Progenitor cell of endocrine pancreas (in vitro differentiated cells): ENCODE measurements at regions not wholly inside any gene's neighbourhood (a gene's known extent, or its start where the extent isn't known, plus 50 kb on each side); places are given as distances from the start of the nearest gene placed in this dataset.

Experiments used
- DNase-seq: peaks from one replicate; pipeline ENCODE4 v3.0.0; 2021; ENCODE audit warnings: low spot score; ENCODE audit not compliant: unreplicated experiment
- H3K27ac Mint-ChIP-seq: 2 replicates; pipeline ENCODE4 v1.8.0; 2021; ENCODE audit warnings: mild to moderate bottlenecking, moderate library complexity, mixed read lengths
- H3K27me3 Mint-ChIP-seq: 2 replicates; pipeline ENCODE4 v1.8.0; 2021; ENCODE audit warnings: mixed read lengths
- H3K36me3 Mint-ChIP-seq: 2 replicates; pipeline ENCODE4 v1.8.0; 2022; ENCODE audit warnings: mixed read lengths; ENCODE audit not compliant: insufficient read depth
- H3K4me1 Mint-ChIP-seq: 2 replicates; pipeline ENCODE4 v1.8.0; 2021; ENCODE audit warnings: low read depth, mixed read lengths
- H3K4me3 Mint-ChIP-seq: 2 replicates; pipeline ENCODE4 v1.8.0; 2021; ENCODE audit warnings: low read depth, mild to moderate bottlenecking, moderate library complexity, mixed read lengths
- H3K9me3 Mint-ChIP-seq: 2 replicates; pipeline ENCODE4 v1.8.0; 2021; ENCODE audit warnings: low read depth, mixed read lengths
- TF ChIP-seq, protein P1 (sequence below): fragments of 200-600 bp; sonication (generic); IDR thresholded peaks from one replicate; pipeline ENCODE4 v1.5.0; 2021; ENCODE audit warnings: antibody characterized with exemption, mild to moderate bottlenecking; ENCODE audit not compliant: unreplicated experiment

DNA sequence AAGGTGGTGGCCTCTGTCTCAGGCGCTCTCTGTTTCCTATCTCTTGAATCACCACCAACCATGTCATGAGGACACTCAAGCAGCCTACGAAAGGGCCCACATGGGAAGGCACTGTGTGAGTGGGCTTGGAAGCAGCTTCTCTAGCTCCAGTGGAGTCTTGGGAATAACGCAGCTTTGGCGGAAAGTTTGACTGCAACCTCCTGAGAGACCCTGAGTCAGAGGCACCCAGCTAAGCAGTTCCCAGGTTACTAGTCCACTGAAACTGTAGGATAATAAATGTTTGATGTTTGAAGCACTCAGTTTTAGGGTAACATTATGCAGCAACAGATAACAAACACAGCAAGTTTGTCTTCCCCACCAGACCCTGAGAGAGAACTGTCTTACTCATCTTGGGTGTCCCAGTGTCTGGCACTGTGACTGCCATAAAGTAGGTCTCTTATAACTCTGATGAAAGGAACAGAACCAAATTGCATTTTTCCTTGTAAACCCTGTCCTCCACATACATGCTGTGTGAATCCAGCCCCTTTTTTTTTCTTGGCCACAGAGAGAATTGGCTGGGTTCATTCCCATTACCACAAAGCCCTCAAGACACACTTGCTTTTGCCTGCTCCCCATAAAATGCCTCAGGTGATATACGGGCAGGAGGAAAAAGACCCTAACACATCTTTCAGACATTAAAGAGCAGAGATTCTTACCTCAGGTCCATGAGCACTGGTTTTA lies 185.5 kb downstream of the ZNF365 start:
- Mint-ChIP-seq H3K27me3 (peaks cover 29% of the 10 kb centered on the region), H3K4me1 (peaks cover 2% of the 10 kb centered on the region), H3K27ac (no peak overlapping the region), H3K4me3 (no peak overlapping the region), H3K9me3 (no peaks in the 10 kb centered on the region), H3K36me3 (no peaks in the 10 kb centered on the region)
- no peak for DNase-seq
- TF ChIP-seq, protein P1, sequence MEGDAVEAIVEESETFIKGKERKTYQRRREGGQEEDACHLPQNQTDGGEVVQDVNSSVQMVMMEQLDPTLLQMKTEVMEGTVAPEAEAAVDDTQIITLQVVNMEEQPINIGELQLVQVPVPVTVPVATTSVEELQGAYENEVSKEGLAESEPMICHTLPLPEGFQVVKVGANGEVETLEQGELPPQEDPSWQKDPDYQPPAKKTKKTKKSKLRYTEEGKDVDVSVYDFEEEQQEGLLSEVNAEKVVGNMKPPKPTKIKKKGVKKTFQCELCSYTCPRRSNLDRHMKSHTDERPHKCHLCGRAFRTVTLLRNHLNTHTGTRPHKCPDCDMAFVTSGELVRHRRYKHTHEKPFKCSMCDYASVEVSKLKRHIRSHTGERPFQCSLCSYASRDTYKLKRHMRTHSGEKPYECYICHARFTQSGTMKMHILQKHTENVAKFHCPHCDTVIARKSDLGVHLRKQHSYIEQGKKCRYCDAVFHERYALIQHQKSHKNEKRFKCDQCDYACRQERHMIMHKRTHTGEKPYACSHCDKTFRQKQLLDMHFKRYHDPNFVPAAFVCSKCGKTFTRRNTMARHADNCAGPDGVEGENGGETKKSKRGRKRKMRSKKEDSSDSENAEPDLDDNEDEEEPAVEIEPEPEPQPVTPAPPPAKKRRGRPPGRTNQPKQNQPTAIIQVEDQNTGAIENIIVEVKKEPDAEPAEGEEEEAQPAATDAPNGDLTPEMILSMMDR, result no peak

DNA sequence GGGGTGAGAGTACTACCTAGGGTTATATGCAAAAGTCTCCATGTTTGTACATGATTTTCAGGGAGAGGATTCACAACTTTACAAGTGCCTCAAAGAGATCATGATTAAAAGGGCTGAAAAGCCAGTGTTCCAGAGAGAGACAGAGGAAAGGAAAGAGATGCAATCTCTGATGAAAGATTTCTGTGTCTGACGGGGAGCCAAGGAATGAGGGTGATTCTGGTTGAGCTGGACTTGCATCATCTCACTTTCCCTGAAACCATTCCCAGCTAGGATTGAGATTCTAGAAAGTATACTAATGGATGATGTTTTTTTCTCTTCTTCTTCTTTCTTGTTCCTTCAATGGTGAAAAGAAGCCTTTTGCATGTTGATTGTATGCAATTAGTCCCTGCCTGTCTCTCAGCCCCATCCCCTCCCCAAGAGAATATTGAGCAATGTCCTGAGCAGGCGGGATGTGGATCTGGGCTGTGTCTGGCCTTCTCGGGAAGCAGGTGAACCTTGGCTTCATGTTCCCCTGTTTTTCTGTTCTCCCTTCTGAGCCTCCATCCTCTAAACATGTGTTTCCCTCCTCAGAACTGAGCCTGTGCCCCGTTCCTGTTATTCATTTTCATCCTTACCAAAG lies 186.1 kb downstream of the ZNF365 start:
- Mint-ChIP-seq H3K27ac (no peak overlapping the region), H3K4me3 (no peak overlapping the region), H3K27me3 (peaks cover 29% of the 10 kb centered on the region), H3K36me3 (no peaks in the 10 kb centered on the region), H3K9me3 (no peaks in the 10 kb centered on the region), H3K4me1 (peaks cover 2% of the 10 kb centered on the region)
- TF ChIP-seq, protein P1, result no peak
- DNase-seq, result no peak

DNA sequence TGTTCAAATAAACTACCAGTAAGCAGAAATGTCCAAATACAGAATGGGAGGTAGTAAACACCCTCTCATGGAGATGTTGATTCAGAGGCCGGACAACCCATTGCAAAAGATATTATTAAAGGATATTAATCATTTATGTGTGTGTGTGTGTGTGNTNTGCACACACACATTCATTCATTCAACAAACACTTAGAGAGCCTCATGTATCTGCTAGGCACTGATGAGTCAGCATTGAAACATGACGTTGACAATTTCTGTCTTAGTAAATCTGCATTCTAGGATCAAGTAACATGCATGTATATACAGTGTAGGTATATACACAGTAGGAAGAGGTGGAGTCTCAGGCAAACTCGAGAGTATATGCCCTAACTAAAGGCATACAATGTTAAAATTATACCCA lies 187.0 kb downstream of the ZNF365 start:
- Mint-ChIP-seq H3K27me3 (peaks cover 26% of the 10 kb centered on the region), H3K4me1 (peaks cover 2% of the 10 kb centered on the region), H3K9me3 (no peaks in the 10 kb centered on the region), H3K27ac (no peak overlapping the region), H3K4me3 (no peak overlapping the region), H3K36me3 (no peaks in the 10 kb centered on the region)
- TF ChIP-seq, protein P1, result no peak
- DNase-seq, result no peak

GRCh38 chr10:62562101-62562500 lies 187.9 kb downstream of the ZNF365 start:
- no peaks in the 10 kb centered on the region for H3K9me3 Mint-ChIP-seq
- H3K36me3 Mint-ChIP-seq, result no peaks in the 10 kb centered on the region
- peaks cover 23% of the 10 kb centered on the region for H3K27me3 Mint-ChIP-seq
- no peak for DNase-seq
- no peak overlapping the region for H3K4me3 Mint-ChIP-seq
- no peak overlapping the region for H3K27ac Mint-ChIP-seq
- TF ChIP-seq, protein P1, result no peak
- H3K4me1 Mint-ChIP-seq, result peaks cover 2% of the 10 kb centered on the region

DNA sequence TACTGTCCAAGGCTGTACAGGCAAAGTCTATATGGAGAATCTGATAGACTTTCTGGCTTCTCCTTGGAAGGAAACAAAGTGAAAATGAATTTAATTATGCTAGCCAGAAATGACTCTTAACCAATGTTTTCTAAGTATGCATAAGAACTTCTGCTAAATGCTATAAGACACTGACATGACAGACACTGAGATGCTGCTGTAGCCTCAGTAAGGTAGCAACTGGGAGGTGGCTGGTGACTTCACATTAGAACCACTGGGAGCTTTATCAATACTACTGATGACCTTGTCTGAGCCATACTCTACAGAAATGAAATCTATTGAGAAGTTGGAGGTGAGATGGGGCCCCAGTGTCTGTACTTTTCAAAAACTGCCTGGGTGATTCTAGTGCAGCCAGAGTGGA lies 188.6 kb downstream of the ZNF365 start:
- Mint-ChIP-seq H3K27me3 (peaks cover 23% of the 10 kb centered on the region), H3K36me3 (no peaks in the 10 kb centered on the region), H3K4me3 (no peak overlapping the region), H3K27ac (no peak overlapping the region), H3K9me3 (no peaks in the 10 kb centered on the region), H3K4me1 (peaks cover 2% of the 10 kb centered on the region)
- no peak for DNase-seq
- TF ChIP-seq, protein P1, result no peak
